ENCODE measurements at regions not wholly inside any gene's neighbourhood (a gene's known extent, or its start where the extent isn't known, plus 50 kb on each side); places are given as distances from the start of the nearest gene placed in this dataset.

GRCh38 chr7:106163257-106163656 lies 51.1 kb upstream of the SYPL1 start:
- Histone ChIP-seq H2AFZ (ENCODE audit: insufficient read depth, low read length, poor library complexity) (no peak overlapping the region), H2AK5ac (ENCODE audit: low read length) (no peak overlapping the region), H2BK120ac (ENCODE audit: insufficient read depth, low read length, poor library complexity) (no peak overlapping the region), H2BK5ac (ENCODE audit: low read depth, low read length, poor library complexity) (no peak overlapping the region), H3K79me2 (ENCODE audit: control insufficient read depth, insufficient read depth, low read length, poor library complexity) (no peaks in the 10 kb centered on the region), H3K4me2 (ENCODE audit: low read length) (no peak overlapping the region), H4K8ac (ENCODE audit: low read depth, low read length) (no peak overlapping the region), H3K23ac (ENCODE audit: low read length) (no peak overlapping the region), H4K91ac (ENCODE audit: low read depth, low read length) (no peak overlapping the region), H3K4me3 (ENCODE audit: low read depth, low read length) (no peak overlapping the region), H3K9me3 (ENCODE audit: insufficient read depth, low read depth, low read length) (no peaks in the 10 kb centered on the region), H3K4me1 (ENCODE audit: control insufficient read depth in 1 of 2, insufficient read depth in 2 of 2, low read length in 2 of 2) (no peaks in the 10 kb centered on the region), H4K12ac (ENCODE audit: low read depth, low read length) (no peak overlapping the region), H3K27me3 (ENCODE audit: insufficient read depth, low read length) (no peaks in the 10 kb centered on the region), H3K36me3 (ENCODE audit: control insufficient read depth in 1 of 2, insufficient read depth in 2 of 2, low read length in 2 of 2) (no peaks in the 10 kb centered on the region), H2BK12ac (ENCODE audit: low read length) (no peak overlapping the region), H3K4ac (ENCODE audit: low read depth, low read length) (no peak overlapping the region), H3K79me1 (ENCODE audit: low read length) (no peaks in the 10 kb centered on the region), H3K14ac (ENCODE audit: low read length) (no peak overlapping the region), H3K9ac (ENCODE audit: low read length) (no peak overlapping the region), H3K27ac (ENCODE audit: low read depth, low read length) (no peak overlapping the region), H3K18ac (ENCODE audit: low read length) (no peak overlapping the region)
- DNase-seq: no peak
